ENCODE measurements at regions not wholly inside any gene's neighbourhood (a gene's known extent, or its start where the extent isn't known, plus 50 kb on each side); places are given as distances from the start of the nearest gene placed in this dataset.
"Not testable (repeated sequence)": the region's sequence is repeated elsewhere in the genome, so short reads cannot be mapped to it uniquely, and the experiment has no call there.

DNA sequence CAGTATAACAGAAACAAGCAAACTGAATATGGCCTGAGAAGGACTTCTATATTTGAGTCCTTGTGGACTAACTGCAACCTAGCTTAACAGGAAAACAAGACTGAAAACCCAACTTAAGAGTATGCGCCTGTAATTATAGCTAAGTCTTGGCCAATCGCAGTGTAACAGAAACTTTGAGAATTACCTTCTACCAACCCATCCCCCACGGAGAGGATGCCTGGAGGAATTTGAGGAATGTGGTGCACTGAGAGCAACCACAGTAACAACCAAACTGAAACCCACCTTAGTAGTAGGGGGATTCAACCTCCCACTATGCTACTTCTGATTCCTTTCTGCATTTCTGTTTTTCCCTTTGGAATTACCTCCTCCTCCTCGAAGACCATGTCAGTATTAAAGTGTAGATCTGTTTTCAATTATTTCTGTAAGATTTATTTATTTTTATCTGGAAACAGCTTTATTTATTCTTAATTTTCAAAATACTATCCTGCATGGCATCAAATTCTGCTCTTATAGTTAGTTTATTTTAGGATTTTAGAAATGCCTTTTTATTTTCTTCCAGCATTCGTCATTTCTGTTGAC, 393.6 kb downstream of the KCNA4 start:
- no peak for DNase-seq

DNA sequence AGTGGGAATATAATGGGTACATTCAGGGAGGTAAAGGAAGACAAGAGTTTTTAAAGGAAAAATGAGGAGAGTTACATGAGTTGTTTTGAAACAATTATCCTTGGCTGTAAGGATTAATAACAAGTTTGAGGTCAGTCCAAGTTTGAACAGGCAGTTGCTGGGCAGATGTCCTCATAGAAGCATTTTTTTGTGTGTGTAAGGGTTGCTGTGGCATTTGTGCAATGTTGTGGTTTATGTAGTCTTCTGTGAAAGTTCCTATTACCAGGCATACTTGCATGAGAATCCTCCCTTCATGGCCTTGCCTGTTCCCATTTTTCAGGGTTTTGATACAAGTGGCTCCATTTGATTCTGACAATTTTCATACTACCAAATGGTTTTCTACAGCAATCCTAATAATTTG, 400.2 kb downstream of the KCNA4 start:
- DNase-seq, result no peak

DNA sequence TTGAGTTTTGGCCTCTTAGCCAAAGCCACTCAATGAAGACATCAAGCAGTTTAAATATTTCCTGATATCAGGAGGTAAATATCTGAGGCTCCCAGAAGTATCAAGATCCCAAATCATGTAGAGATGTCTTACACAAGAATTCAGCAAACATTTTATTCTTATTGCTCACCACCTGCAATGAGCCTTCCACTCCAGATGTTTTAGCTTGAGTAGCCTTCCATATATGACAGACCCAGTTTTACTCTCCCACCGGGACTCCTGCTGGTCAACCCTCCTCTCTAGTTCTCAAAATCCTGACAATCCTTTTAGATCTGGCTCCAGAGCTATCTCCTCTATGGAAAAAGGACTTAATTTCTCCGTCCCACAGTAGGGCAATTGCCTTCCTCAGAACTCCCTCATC, 404.4 kb downstream of the KCNA4 start:
- DNase-seq, result no peak

DNA sequence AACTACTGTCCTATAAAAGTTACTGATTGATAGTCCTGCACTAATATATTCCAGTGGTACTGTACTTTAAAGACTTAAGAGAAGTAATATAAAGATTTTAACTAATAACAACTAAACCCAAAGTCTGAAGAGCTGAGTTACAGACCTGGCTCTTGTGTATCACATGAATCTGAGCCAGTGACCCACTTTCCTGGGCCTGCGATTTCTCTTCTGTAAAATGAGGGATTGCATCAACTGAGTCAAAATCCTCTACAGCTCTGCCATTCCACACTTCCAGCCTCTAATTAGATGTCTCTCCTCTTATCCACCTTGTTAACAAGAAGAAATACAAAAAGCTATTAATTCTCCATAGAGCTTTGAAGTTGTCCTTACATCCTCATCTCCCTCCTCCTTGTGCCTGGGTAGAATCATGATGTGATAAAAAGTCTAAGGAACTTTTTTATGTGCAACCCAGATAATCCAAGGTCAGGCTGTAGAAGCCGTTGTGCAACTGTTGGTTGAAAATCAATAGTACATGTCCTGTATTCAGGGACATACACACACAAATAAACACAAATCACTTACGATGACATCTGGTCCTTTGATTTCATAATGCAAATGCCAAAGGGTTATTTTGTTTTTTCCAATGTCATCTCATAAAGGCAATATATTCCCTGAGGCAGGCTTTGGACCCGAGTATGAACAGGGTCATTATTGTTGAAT, 410.3 kb downstream of the KCNA4 start:
- DNase-seq, result no peak

DNA sequence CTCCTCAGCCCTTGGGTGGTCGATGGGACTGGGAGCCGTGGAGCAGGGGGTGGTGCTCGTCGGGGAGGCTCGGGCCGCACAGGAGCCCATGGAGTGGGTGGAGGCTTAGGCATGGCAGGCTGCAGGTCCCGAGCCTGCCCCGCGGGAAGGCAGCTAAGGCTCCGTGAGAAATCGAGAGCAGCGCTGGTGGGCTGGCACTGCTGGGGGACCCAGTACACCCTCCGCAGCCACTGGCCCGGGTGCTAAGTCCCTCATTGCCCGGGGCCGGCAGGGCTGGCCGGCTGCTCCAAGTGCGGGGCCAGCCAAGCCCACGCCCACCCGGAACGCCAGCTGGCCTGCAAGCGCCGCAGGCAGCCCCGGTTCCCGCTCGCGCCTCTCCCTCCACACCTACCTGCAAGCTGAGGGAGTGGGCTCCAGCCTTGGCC, 416.7 kb downstream of the KCNA4 start:
- not testable (repeated sequence) for DNase-seq

DNA sequence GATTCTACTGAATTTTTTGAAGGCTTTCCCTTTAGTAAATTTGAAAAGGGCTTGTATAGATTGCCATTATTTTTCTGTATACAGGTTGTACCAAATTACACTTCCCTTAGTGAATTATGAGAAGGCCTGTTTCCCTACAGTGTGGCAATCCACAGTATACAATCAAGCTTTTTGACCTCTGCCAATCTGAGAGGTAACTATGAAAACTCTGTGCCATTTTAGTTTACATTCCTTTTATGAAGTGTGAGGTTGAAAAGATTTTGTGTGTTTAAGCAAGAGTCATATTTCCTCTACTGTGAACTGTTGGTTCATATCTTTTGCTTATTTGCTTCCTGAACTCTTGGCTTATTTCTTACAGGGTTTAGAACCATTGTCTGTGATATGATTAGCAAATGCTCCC, 432.5 kb downstream of the KCNA4 start:
- DNase-seq, result no peak

DNA sequence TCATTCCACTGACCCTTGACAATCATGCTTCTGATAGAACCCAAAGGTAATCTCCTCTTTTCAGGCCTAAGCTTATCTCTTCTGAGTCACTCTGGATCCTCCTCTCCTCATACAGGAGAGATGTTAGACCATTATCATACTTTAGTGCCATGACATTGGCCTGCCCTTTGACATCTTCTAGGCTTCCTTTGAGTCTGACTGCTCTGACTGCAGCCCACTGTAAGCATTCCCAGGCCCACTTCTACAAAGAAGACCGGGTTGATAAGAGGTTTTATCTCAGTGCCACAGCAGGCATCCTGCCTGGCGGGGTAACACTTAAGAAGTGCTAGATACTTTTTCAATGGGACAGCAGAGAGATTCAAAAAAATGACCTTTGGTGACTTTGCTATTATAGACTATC, 438.0 kb downstream of the KCNA4 start:
- no peak for DNase-seq

DNA sequence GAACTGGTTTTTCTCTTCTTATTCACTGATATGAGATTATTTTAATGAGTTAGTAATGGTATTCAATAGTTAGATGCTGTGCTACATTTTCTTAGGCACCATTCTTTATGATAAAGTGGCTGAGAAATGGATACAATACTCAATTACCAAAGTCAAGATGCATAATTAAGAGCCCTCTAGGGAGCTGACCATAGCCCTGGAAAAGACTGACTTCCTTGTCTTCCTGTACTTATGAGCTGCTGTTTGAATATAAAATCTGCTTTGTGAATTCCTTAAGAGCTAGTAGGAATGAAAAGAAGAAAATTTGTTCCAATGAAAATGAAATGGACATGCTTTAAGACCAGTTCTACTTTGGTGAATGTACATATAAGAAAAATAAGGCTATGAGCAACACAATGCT, 452.3 kb downstream of the KCNA4 start:
- DNase-seq, result no peak

DNA sequence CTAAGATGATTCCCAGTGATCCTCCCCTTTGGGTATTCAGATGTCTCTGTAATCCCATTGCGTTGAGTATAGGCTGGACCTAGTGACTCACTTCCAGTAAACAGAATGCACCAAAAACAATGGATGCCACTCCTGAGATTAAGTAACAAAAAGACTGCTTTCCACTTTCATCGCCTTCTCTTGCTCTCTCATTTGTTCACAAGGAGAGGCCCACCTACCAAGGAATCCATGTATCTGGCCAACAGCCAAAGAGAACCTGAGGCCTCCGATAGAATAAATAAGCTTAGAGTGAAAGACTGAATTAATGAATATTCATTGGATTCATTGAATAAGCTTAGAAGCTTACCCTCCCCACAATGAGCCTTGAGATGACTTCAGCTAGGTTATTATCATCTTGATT, 454.6 kb downstream of the KCNA4 start:
- no peak for DNase-seq

DNA sequence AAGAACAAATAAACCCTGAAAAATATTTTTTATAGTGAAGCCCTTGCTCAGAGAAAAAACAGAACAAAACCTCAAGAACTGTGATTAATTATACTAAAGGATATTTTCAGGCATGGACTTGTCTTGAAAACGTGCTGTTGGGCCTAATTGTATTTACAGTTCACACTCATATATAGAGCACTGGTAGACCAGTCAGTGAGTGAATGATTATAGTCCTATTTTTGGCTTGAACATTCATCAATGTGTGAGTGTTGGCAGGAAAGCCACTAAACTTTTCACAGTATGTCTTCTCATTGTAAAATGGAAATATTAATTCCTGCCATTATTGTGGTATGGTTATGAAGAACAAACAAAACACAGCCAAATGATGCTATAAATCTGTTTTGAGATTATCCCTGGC, 462.8 kb downstream of the KCNA4 start:
- no peak for DNase-seq

DNA sequence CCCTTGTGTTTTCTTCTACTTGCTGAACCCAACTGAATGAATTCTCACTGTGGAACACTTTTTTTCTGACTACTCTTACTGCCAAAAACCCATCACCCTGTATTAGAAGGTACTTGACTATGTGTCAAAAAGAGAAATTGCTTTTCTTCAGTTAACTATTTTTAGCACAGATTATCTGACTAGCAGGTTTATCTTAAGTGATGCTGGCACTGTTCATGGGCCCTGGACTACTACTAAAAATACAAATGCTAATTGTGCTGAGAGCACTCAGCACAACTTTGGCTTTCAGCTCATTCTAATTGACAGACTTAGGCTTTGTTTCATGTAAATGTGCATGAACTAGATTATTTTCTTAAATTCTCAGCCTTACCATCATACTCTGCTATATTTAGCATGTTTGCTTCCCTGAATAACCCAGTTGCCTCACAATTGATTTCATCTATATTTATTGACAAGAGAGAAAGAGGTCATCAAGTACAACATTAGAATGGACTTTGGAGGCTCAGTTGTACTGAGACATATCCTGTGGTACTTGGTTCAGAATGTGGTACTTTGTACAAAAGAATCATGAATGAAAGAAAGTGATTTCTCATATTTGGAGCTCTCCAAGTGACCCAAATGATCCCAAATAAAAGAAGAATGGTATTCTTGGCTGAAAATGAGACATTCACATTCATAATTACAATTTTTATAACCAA, 478.3 kb downstream of the KCNA4 start:
- no peak for DNase-seq

DNA sequence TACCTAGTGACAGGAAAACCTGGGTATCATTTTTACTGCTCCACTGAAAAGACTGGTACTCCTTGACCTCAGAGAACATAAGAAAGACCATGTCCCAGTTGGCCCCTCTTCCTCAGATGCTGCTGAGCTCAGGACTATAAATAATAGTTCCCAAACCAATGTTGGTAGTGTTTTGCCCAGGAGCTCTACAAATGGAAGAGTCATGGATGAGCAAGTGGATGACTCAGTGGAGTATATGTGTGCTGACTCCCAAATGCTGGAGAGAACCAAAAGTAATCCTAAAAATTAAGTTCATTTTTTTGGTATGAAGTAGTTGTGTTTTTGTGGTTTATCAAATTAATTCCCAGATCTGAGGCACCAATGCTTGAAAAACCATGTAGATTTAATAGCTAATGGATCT, 482.0 kb downstream of the KCNA4 start:
- DNase-seq, result no peak

DNA sequence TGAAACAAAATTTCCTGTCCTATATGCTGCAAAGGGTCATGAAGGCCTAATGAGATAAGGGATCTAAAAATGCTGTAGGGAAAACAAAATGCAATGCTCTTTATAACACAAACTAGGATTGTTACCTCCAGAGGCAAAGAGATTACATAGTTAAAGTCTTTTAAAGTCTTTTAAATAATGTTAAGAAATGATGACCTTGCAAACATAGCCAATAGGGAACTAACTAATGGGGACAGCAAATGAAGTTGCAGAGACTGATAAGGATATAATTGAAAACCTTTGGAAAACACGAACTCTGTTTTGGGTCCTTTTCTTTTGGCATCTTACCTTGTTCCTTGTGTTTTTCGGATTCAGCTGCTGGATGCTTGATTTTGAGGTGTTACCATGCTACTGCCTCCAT, 485.9 kb downstream of the KCNA4 start:
- no peak for DNase-seq

DNA sequence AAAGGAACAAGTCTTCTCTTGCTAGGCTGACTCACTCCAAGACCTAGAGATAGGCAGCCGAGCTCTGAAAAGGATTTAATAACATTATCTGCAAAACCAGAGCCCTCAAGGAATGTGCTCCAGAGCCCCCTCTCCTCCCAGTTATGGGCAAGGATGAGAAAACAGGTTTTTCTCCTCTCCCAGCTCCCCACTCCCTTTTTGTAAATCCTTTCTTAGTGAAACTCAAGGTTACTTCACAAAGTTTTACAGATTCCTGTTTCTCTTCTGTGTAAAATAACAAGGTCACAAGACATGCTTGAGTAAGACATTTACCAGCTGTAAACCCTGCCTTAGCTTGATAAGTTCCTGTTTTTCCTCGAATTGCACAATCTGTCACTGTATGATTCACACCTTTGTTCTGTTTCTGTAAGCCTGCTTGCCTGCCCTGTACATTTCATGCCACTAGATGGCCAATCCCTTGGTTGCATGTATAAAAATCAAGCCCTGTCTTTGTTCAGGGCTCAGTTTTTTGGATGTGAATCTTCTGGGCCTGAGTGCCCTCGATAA, 489.4 kb downstream of the KCNA4 start:
- no peak for DNase-seq

DNA sequence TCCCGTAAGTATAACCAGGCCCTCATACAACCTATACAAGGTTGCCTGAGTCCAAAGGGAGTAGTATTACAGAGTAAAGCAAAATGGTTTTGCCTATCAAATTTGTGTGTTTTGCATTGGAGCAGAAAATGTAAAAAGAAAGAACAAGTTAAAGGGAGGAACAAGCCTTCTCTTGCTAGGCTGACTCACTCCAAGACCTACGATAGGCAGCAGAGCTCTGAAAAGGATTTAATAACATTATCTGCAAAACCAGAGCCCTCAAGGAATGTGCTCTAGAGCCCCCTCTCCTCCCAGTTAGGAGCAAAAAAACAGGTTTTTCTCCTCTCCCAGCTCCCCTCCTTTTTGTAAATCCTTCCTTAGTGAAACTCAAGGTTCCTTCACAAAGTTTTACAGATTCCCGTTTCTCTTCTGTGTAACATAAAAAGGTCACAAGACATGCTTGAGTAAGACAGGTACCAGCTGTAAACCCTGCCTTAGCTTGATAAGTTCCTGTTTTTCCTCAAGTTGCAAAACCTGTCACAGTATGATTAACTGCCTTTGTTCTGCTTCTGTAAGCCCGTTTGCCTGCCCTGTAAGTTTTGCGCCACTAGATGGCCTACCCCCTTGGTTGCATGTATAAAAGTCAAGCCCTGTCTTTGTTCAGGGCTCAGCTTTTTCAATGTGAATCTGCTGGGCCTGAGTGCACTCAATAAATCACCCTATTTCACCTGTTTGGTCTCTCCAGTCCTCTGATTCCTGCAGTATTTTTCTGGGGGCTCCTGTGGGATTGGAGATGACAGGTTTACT, 498.2 kb downstream of the KCNA4 start:
- no peak for DNase-seq

DNA sequence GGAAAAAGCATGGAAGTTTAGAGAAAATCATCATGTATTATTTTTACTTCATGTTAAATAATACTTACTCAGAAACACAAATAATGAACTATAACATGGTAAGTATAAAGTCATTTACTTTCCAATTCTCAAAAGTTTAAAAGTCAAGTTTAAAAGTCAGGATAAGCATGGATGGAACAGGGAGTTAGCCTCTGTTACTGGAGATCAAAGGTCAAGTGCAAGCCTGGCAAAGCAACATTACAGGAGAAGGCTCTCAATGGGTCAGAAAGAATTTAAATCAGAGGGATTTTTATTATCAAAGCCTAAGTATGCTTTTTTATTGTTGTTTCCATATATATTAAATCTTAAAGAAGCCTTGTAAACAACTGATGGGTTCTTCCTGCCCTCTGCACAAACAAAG, 505.4 kb downstream of the KCNA4 start:
- DNase-seq, result no peak

DNA sequence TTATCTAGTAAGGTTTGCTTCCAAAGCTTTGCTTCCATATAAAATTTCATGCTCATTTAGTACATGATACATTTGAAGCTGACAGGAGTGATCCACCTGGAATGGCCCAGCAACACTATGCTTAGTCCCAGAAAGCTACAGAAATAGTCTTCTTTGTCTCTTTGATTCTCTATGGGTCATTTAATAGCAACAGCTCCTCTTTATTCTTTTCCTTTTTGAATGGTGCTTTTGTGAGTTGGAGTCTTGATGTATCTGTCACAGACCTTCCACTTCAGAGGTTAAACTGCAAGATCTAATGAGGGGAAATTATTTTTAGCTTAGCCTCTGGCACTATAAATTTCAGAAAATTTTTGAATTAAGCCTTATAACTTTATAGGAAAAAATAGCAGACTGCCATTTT, 509.5 kb downstream of the KCNA4 start:
- DNase-seq, result no peak

DNA sequence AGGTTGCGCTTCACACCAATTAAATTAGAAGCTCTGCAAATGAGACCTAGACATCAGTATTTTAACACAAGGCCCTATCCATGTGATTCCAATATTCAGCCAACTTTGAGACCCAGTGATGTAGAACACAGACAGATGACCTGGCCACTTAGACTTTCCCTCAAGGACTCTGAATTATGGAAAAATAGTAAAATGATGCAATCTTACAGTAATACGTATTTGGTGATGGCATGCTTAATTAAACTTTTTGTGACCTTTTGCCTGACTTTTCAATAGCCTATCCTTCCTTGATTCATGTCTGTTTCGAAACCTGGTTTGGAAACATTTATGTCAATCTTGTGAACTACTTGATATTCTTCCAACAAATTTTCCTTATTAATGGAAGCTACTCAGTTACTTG, 521.2 kb downstream of the KCNA4 start:
- no peak for DNase-seq

DNA sequence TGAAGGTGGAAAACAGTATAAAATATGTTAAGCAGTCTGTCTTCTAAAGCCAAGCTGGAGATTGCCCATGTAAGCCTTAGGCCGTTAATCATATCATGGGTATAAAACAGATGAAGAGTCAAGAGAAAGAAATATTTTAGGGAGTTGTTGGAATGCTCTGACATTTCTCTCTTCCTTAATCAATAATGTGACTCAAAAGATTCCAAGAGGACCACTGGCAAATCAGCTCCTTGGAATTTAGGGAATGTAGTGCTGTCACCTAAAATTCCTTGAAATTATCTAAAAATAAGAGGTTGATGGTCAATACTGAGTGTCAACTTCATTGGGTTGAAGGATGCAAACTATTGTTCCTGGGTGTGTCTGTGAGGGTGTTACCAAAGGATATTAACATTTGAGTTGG, 525.9 kb downstream of the KCNA4 start:
- DNase-seq, result no peak

DNA sequence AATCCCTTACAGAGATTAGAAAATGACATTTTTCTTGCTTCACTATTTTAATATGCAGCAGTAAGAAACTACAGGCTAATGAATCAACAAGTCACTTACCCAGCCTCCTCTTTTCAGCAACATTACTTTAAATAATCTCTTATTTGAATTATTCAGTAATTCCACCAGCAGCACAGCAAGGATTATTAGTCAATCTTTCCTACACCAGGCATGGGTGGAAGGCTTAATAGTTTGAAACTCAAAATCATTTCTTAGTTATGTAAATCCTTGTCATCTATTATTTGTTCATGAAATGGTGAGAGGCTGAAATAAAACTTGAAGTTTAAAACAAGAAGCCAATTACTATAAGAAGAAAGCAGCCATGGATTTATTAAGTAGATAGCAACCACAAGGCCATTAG, 530.5 kb downstream of the KCNA4 start:
- no peak for DNase-seq

DNA sequence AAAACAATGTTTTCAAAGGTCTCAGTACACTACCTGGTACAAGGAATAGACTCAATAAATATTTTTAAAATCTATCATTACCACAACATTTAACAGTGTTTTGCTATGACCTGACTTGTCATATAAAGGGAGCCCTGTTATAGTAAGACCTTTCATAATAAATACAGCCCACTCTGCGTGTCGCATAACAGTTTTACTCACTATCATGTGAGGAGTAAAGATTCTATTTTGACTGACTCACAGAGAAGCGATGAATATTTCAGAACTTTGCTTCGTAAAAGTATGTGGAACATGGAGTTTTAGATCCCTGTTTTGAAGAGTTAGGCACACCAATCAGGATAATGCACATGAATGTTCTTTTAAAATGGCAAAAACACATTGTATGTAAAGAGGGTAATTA, 531.2 kb downstream of the KCNA4 start:
- no peak for DNase-seq

DNA sequence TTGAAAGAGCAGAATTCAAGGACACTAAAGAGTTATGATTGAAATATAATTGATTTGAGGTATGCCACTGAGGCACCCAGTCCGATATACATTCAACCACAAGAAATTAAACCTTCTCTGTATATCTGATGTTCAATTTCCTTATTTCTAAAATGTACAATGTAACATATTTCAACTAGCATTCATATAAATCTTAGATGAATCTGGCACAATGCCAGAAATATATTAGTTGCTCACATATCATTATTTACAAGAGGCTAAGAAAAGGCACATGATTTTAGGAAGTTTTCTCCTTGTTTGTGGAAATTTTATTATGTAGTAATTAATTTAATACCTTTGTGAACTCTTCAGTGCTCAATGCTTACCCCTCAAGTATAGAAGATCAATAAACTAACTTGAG, 532.3 kb downstream of the KCNA4 start:
- no peak for DNase-seq

DNA sequence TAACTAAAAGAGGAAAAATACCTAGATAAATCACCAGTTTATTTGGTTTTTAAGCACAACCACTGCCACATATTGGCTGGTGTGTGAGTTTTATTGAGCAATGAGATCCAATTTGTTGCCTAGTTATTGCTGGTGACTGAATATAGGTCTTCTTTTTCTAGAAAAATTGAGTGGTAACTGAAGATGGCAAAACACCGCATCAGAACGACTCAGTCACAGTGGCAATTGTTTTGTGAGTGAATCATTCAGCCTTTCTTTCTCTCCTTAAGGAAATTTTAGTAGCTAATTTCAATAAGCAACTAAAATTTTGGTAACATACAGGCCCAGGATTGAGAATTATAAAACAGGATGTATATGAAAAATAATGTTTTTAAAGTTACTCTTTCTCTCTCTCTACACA, 533.0 kb downstream of the KCNA4 start:
- DNase-seq, result no peak

Data from occipital lobe (tissue), 1 donor.